ENCODE measurements at regions not wholly inside any gene's neighbourhood (a gene's known extent, or its start where the extent isn't known, plus 50 kb on each side); places are given as distances from the start of the nearest gene placed in this dataset.

GRCh38 chr1:220382994-220383393 is 110.7 kb upstream of the RAB3GAP2 start:
- TF ChIP-seq CTCF (IDR thresholded peaks at IDR 0.05) (no peak), POLR2A (IDR thresholded peaks at IDR 0.05) (no peak)

Data from esophagus squamous epithelium (tissue), 4 donors.